HTR-8/SVneo (cell line): ENCODE measurements at regions not wholly inside any gene's neighbourhood (a gene's known extent, or its start where the extent isn't known, plus 50 kb on each side); places are given as distances from the start of the nearest gene placed in this dataset.

Experiments
- DNase-seq: peaks from one replicate; pipeline ENCODE4 v3.0.0; 2011; ENCODE audit warnings: low spot score, mixed read lengths; ENCODE audit not compliant: insufficient read length
- FAIRE-seq: peaks from 2 replicates; lab custom pipeline; 2011; peaks lifted over from hg19 to GRCh38; lab: Jason Lieb, UNC

- no peak for DNase-seq
- FAIRE-seq: no peak
Measured at GRCh38 chr12:124505001-124505818, 62.2 kb downstream of the NCOR2 start.

GRCh38 chr12:124504273-124505000, 63.0 kb downstream of the NCOR2 start:
- no peak for DNase-seq
- no peak for FAIRE-seq

- DNase-seq (no peak), FAIRE-seq (no peak)
Measured at GRCh38 chr12:124503305-124503704, 64.1 kb downstream of the NCOR2 start.

- FAIRE-seq (no peak), DNase-seq (no peak)
Measured at GRCh38 chr12:124502379-124502778, 65.0 kb downstream of the NCOR2 start.

- DNase-seq: no peak
- FAIRE-seq: no peak
Measured at GRCh38 chr12:124501827-124502226, 65.6 kb downstream of the NCOR2 start.

GRCh38 chr12:124501112-124501561, 66.3 kb downstream of the NCOR2 start:
- FAIRE-seq: peak; percentile 20
- no peak for DNase-seq

GRCh38 chr12:124499898-124500244, 67.5 kb downstream of the NCOR2 start:
- DNase-seq (no peak), FAIRE-seq (peak; percentile 9)

GRCh38 chr12:124499190-124499753, 68.1 kb downstream of the NCOR2 start:
- no peak for FAIRE-seq
- no peak for DNase-seq

- FAIRE-seq (no peak), DNase-seq (no peak)
Measured at GRCh38 chr12:124498275-124499189, 68.9 kb downstream of the NCOR2 start.

- FAIRE-seq: no peak
- no peak for DNase-seq
Measured at GRCh38 chr12:124497658-124498057, 69.8 kb downstream of the NCOR2 start.

GRCh38 chr12:124497039-124497438, 70.4 kb downstream of the NCOR2 start:
- FAIRE-seq (no peak), DNase-seq (no peak)

- DNase-seq: no peak
- FAIRE-seq: no peak
Measured at GRCh38 chr12:124496584-124496983, 70.8 kb downstream of the NCOR2 start.

GRCh38 chr12:124495194-124495983, 72.0 kb downstream of the NCOR2 start:
- DNase-seq (no peak), FAIRE-seq (peak; percentile 13)

GRCh38 chr12:124494751-124495129, 72.7 kb downstream of the NCOR2 start:
- no peak for FAIRE-seq
- DNase-seq: no peak

GRCh38 chr12:124493809-124494750, 73.3 kb downstream of the NCOR2 start:
- DNase-seq (no peak), FAIRE-seq (no peak)

- DNase-seq (no peak), FAIRE-seq (no peak)
Measured at GRCh38 chr12:124492879-124493808, 74.3 kb downstream of the NCOR2 start.

GRCh38 chr12:124491856-124492420, 75.5 kb downstream of the NCOR2 start:
- DNase-seq: no peak
- no peak for FAIRE-seq
